SK-N-SH (cell line): ENCODE measurements at regions not wholly inside any gene's neighbourhood (a gene's known extent, or its start where the extent isn't known, plus 50 kb on each side); places are given as distances from the start of the nearest gene placed in this dataset.

Experiments
- EZH2phosphoT487 ChIP-seq: fragments of 200-600 bp; sonication (generic); IDR thresholded peaks from 2 replicates; pipeline ENCODE4 v1.6.1; 2017; ENCODE audit warnings: low read depth, mixed run types, mild to moderate bottlenecking, antibody characterized with exemption, moderate library complexity, borderline replicate concordance
- GABPA ChIP-seq: IDR thresholded peaks from 2 replicates; pipeline ENCODE4 v1.4.0; 2012; ENCODE audit warnings: low read depth, mild to moderate bottlenecking
- MAX ChIP-seq: IDR thresholded peaks from 2 replicates; pipeline ENCODE4 v1.4.0; 2012; ENCODE audit warnings: low read depth
- MXI1 ChIP-seq: IDR thresholded peaks from 2 replicates; pipeline ENCODE4 v1.6.1; 2012; ENCODE audit warnings: mild to moderate bottlenecking, low read depth, low read length, improper control_type of control experiment
- RFX5 ChIP-seq: IDR thresholded peaks from 2 replicates; pipeline ENCODE4 v1.6.1; 2012; ENCODE audit warnings: mild to moderate bottlenecking, improper control_type of control experiment, low read length
- TF ChIP-seq, protein P1 (sequence below): fragments of 200-600 bp; sonication (generic); IDR thresholded peaks from 2 replicates; pipeline ENCODE4 v1.6.1; 2017; ENCODE audit warnings: antibody characterized with exemption, mild to moderate bottlenecking, moderate library complexity

- no peak for TF ChIP-seq RFX5
- no peak for TF ChIP-seq GABPA
- TF ChIP-seq EZH2phosphoT487 = no peak
- TF ChIP-seq, protein P1, sequence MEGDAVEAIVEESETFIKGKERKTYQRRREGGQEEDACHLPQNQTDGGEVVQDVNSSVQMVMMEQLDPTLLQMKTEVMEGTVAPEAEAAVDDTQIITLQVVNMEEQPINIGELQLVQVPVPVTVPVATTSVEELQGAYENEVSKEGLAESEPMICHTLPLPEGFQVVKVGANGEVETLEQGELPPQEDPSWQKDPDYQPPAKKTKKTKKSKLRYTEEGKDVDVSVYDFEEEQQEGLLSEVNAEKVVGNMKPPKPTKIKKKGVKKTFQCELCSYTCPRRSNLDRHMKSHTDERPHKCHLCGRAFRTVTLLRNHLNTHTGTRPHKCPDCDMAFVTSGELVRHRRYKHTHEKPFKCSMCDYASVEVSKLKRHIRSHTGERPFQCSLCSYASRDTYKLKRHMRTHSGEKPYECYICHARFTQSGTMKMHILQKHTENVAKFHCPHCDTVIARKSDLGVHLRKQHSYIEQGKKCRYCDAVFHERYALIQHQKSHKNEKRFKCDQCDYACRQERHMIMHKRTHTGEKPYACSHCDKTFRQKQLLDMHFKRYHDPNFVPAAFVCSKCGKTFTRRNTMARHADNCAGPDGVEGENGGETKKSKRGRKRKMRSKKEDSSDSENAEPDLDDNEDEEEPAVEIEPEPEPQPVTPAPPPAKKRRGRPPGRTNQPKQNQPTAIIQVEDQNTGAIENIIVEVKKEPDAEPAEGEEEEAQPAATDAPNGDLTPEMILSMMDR = no peak
- no peak for TF ChIP-seq MAX
- no peak for TF ChIP-seq MXI1
Observed at GRCh38 chr1:170377896-170378634, 153.9 kb upstream of the GORAB start.
